ENCODE measurements at regions not wholly inside any gene's neighbourhood (a gene's known extent, or its start where the extent isn't known, plus 50 kb on each side); places are given as distances from the start of the nearest gene placed in this dataset.

- in situ Hi-C loops (cut with MboI; ENCODE audit: low pct_unique_long_range_greater_than_20kb in 2 of 9, low sequenced_read_pairs in 9 of 9, unreplicated experiment in 9 of 9) = loop anchor here in 5 of 9 experiments (25.0 kb wide), 4 partner anchors 279 to 1054 kb away; partner anchors contain the start of gene THBS1 (in 1 of the 5)
- Histone ChIP-seq H3K4me1 (replicated peaks in 1 of 2) (peaks cover 0 to 8% of the 10 kb centered on the region in 2 donors), H3K4me3 (no peak overlapping the region), H3K27ac (no peak overlapping the region)
- WGBS, 10 experiments = 20 to 100% (median 68%) methylated on average over 1 to 4 of the region's 4 CpGs; no CpG with 5 or more reads in 1 of the 10 experiments
- peak in 1 of 8 experiments; percentile 30 for ATAC-seq (replicated peaks in 6 of 8)
Observed at GRCh38 chr15:38708672-38709180, 144.1 kb upstream of the RASGRP1 start.

GRCh38 chr15:38709196-38709595 is 144.6 kb upstream of the RASGRP1 start:
- no peak for ATAC-seq (replicated peaks in 6 of 8)
- Histone ChIP-seq H3K4me1 (replicated peaks in 1 of 2) (peaks cover 0 to 8% of the 10 kb centered on the region in 2 donors), H3K27ac (no peak overlapping the region), H3K4me3 (no peak overlapping the region)
- in situ Hi-C loops (cut with MboI; ENCODE audit: low pct_unique_long_range_greater_than_20kb in 2 of 9, low sequenced_read_pairs in 9 of 9, unreplicated experiment in 9 of 9) = loop anchor here in 5 of 9 experiments (25.0 kb wide), 4 partner anchors 278 to 1053 kb away; partner anchors contain the start of gene THBS1 (in 1 of the 5)
- WGBS, 10 experiments = 0 to 100% (median 91%) methylated on average over 1 to 2 of the region's 2 CpGs; no CpG with 5 or more reads in 4 of the 10 experiments

- Histone ChIP-seq H3K4me3 (no peak overlapping the region), H3K4me1 (replicated peaks in 1 of 2) (no peaks in the 10 kb centered on the region), H3K27ac (no peak overlapping the region)
- in situ Hi-C loops (cut with MboI; ENCODE audit: low pct_unique_long_range_greater_than_20kb in 2 of 9, low sequenced_read_pairs in 9 of 9, unreplicated experiment in 9 of 9) = loop anchor here in 5 of 9 experiments (10.0 to 25.0 kb wide), 5 partner anchors 90 to 1048 kb away; partner anchors contain the start of gene THBS1 (in 1 of the 5)
- 13 to 93% (median 63%) methylated on average over 1 to 4 of the region's 4 CpGs; no CpG with 5 or more reads in 4 of the 10 experiments for WGBS, 10 experiments
- peak in 2 of 8 experiments; percentile 46 to 54 for ATAC-seq (replicated peaks in 6 of 8)
Observed at GRCh38 chr15:38714309-38715072, 149.9 kb upstream of the RASGRP1 start.

- Histone ChIP-seq H3K27ac (no peak overlapping the region), H3K4me1 (replicated peaks in 1 of 2) (no peaks in the 10 kb centered on the region), H3K4me3 (no peak overlapping the region)
- in situ Hi-C loops (cut with MboI; ENCODE audit: low pct_unique_long_range_greater_than_20kb in 2 of 9, low sequenced_read_pairs in 9 of 9, unreplicated experiment in 9 of 9) = loop anchor here in 5 of 9 experiments (25.0 kb wide), 4 partner anchors 266 to 1041 kb away; partner anchors contain the start of gene THBS1 (in 1 of the 5)
- no peak for ATAC-seq (replicated peaks in 6 of 8)
- WGBS, 10 experiments = 18 to 84% (median 70%) methylated on average over 2 to 4 of the region's 4 CpGs; no CpG with 5 or more reads in 1 of the 10 experiments
Observed at GRCh38 chr15:38720893-38721567, 156.4 kb upstream of the RASGRP1 start.

DNA sequence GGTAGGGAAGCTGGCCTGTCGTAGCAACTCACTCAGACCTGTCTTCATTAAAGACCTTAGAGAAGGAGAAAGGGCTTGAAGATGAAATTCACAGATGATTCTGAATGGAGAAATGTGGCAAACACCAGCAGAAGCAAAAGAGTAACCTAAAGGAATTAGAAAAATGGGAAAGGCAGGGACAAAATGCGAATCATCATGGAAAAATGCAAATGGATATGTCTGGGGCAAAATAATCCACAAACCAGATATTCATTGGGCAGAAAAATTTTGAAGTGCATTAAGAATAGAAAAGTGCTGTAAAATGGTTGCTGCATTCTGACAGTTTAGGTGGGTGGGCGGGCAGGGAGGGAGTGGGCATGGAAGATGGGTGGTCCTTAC is 156.9 kb upstream of the RASGRP1 start:
- no peak for ATAC-seq (replicated peaks in 6 of 8)
- Histone ChIP-seq H3K27ac (no peak overlapping the region), H3K4me3 (no peak overlapping the region), H3K4me1 (replicated peaks in 1 of 2) (no peaks in the 10 kb centered on the region)
- in situ Hi-C loops (cut with MboI; ENCODE audit: low pct_unique_long_range_greater_than_20kb in 2 of 9, low sequenced_read_pairs in 9 of 9, unreplicated experiment in 9 of 9) = loop anchor here in 5 of 9 experiments (25.0 kb wide), 4 partner anchors 266 to 1041 kb away; partner anchors contain the start of gene THBS1 (in 1 of the 5)
- 33 to 100% (median 81%) methylated on average over 1 to 3 of the region's 3 CpGs; no CpG with 5 or more reads in 2 of the 10 experiments for WGBS, 10 experiments

GRCh38 chr15:38722236-38722635 is 157.6 kb upstream of the RASGRP1 start:
- in situ Hi-C loops (cut with MboI; ENCODE audit: low pct_unique_long_range_greater_than_20kb in 2 of 9, low sequenced_read_pairs in 9 of 9, unreplicated experiment in 9 of 9) = loop anchor here in 5 of 9 experiments (25.0 kb wide), 4 partner anchors 265 to 1040 kb away; partner anchors contain the start of gene THBS1 (in 1 of the 5)
- 0 to 88% (median 65%) methylated on average over 1 of the region's 1 CpG; no CpG with 5 or more reads in 2 of the 10 experiments for WGBS, 10 experiments
- Histone ChIP-seq H3K4me1 (replicated peaks in 1 of 2) (no peaks in the 10 kb centered on the region), H3K27ac (no peak overlapping the region), H3K4me3 (no peak overlapping the region)
- no peak for ATAC-seq (replicated peaks in 6 of 8)

DNA sequence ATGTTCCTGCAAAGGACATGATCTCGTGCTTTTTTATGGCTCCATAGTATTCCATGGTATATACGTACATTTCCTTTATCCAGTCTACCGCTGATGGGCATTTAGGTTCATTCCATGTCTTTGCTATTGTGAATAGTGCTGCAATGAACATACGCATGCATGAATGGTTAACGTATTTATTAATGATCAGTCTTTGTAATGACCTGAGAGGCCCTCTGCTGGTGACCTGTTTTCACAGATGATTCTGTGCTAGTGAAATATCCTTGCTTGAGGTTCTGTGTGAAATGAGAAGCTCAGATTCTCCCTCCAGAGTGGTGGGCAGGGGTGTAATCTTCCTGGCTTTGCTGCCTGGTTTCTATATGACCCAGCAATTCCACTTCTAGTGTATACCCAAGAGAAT is 160.2 kb upstream of the RASGRP1 start:
- H3K4me3 ChIP-seq = no peak overlapping the region
- WGBS, 10 experiments = 70 to 95% (median 90%) methylated on average over 2 to 5 of the region's 5 CpGs; no CpG with 5 or more reads in 1 of the 10 experiments
- H3K4me1 ChIP-seq (replicated peaks in 1 of 2) = no peaks in the 10 kb centered on the region
- in situ Hi-C loops (cut with MboI; ENCODE audit: low pct_unique_long_range_greater_than_20kb in 2 of 9, low sequenced_read_pairs in 9 of 9, unreplicated experiment in 9 of 9) = loop anchor here in 5 of 9 experiments (25.0 kb wide), 4 partner anchors 262 to 1037 kb away; partner anchors contain the start of gene THBS1 (in 1 of the 5)
- no peak for ATAC-seq (replicated peaks in 6 of 8)
- no peak overlapping the region for H3K27ac ChIP-seq

DNA sequence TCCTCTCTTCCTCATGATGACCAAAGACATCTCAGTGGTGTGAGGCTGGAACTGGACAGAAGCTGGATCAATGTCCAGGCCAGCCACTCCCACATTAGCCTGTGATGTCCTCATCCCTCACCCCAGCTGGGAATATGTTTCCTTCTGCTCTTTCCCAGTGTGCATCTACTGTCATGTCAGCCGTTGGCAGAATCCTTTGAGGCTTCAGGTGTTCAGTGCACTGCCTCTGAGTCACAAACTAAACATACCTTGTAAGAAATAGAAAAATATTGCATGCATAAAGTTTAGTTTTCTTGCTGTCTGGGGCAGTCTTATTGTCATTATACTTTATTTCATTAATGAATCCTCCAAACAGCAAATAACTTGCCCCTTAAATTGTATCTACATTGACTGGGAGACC is 161.6 kb upstream of the RASGRP1 start:
- Histone ChIP-seq H3K27ac (no peak overlapping the region), H3K4me1 (replicated peaks in 1 of 2) (no peaks in the 10 kb centered on the region), H3K4me3 (no peak overlapping the region)
- no peak for ATAC-seq (replicated peaks in 6 of 8)
- in situ Hi-C loops (cut with MboI; ENCODE audit: low pct_unique_long_range_greater_than_20kb in 2 of 9, low sequenced_read_pairs in 9 of 9, unreplicated experiment in 9 of 9) = no loop called here
- WGBS, 10 experiments = 0 to 100% (median 88%) methylated on average over 1 of the region's 1 CpG; no CpG with 5 or more reads in 1 of the 10 experiments

DNA sequence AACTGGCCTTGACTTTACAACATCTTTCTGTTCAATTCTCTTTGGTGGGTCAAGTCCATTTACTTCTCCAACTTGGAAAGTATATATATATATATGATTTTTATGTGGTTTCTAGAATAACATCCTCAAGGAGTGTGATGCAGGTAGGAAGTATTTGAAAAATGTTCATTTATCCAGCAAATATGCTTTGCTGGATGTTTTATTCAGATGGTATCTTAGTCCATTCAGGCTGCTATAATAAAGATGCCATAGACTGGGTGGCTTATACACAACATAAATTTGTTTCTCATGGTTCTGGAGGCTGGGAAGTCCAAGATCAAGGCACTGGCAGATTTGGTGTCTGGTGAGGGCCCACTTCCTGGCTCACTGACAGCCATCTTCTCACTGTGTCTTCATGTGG is 168.7 kb upstream of the RASGRP1 start:
- no peak overlapping the region for H3K4me3 ChIP-seq
- no peak overlapping the region for H3K27ac ChIP-seq
- in situ Hi-C loops (cut with MboI; ENCODE audit: low pct_unique_long_range_greater_than_20kb in 2 of 9, low sequenced_read_pairs in 9 of 9, unreplicated experiment in 9 of 9) = loop anchor here in 1 of 9 experiments (10.0 kb wide), 1 partner anchor 61 kb away; no protein-coding TSS in a partner anchor
- no peak for ATAC-seq (replicated peaks in 6 of 8)
- H3K4me1 ChIP-seq (replicated peaks in 1 of 2) = no peaks in the 10 kb centered on the region

- 47 to 100% (median 75%) methylated on average over 1 to 4 of the region's 5 CpGs; no CpG with 5 or more reads in 2 of the 10 experiments for WGBS, 10 experiments
Observed at GRCh38 chr15:38740206-38740605, 175.6 kb upstream of the RASGRP1 start.

GRCh38 chr15:38743147-38743546 is 178.5 kb upstream of the RASGRP1 start:
- 55 to 91% (median 67%) methylated on average over 1 to 3 of the region's 3 CpGs; no CpG with 5 or more reads in 3 of the 10 experiments for WGBS, 10 experiments
- no peak for ATAC-seq (replicated peaks in 6 of 8)
- Histone ChIP-seq H3K4me3 (no peak overlapping the region), H3K27ac (no peak overlapping the region), H3K4me1 (replicated peaks in 1 of 2) (no peaks in the 10 kb centered on the region)
- in situ Hi-C loops (cut with MboI; ENCODE audit: low pct_unique_long_range_greater_than_20kb in 2 of 9, low sequenced_read_pairs in 9 of 9, unreplicated experiment in 9 of 9) = no loop called here

More at GRCh38 chr15:38740206-38740605, 175.6 kb upstream of the RASGRP1 start:
- Histone ChIP-seq H3K4me3 (no peak overlapping the region), H3K27ac (no peak overlapping the region), H3K4me1 (replicated peaks in 1 of 2) (no peaks in the 10 kb centered on the region)
- in situ Hi-C loops (cut with MboI; ENCODE audit: low pct_unique_long_range_greater_than_20kb in 2 of 9, low sequenced_read_pairs in 9 of 9, unreplicated experiment in 9 of 9) = no loop called here
- ATAC-seq (replicated peaks in 6 of 8) = no peak

GRCh38 chr15:38745126-38745525 is 180.5 kb upstream of the RASGRP1 start:
- ATAC-seq (replicated peaks in 6 of 8) = no peak
- in situ Hi-C loops (cut with MboI; ENCODE audit: low pct_unique_long_range_greater_than_20kb in 2 of 9, low sequenced_read_pairs in 9 of 9, unreplicated experiment in 9 of 9) = no loop called here
- no peak overlapping the region for H3K4me3 ChIP-seq
- WGBS, 10 experiments = 0 to 88% (median 47%) methylated on average over 1 of the region's 1 CpG; no CpG with 5 or more reads in 2 of the 10 experiments
- H3K4me1 ChIP-seq (replicated peaks in 1 of 2) = no peaks in the 10 kb centered on the region
- no peak overlapping the region for H3K27ac ChIP-seq
